MV-4-11 (cell line): ENCODE measurements at regions not wholly inside any gene's neighbourhood (a gene's known extent, or its start where the extent isn't known, plus 50 kb on each side); places are given as distances from the start of the nearest gene placed in this dataset.

Experiments used
- DNase-seq: peaks from one replicate; lab custom pipeline; 2025; lab: John Stamatoyannopoulos, UW

- no peak for DNase-seq
Measured at GRCh38 chr6:139996253-139996834, 621.9 kb upstream of the CITED2 start.

DNA sequence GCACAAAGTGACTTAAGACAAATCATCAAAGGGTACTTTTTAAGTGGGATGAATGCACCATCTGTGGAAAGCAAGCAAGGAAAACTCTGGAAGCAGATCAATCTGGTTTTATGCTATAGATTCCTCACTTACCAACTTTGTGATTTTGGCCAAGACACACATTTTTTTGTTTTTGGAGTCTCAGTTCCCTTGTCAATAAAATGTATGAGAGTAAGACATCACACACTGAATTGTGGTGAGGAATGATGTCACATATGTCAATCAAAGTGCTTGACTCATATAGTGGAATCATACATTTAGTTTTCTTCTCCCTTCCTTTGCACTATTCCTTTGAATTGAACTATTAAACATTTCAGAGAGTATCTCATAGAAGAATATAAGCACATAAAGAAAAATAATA is 620.5 kb upstream of the CITED2 start:
- DNase-seq, result no peak

GRCh38 chr6:139990856-139991465 is 616.5 kb upstream of the CITED2 start:
- DNase-seq, result no peak

GRCh38 chr6:139990026-139990686 is 615.7 kb upstream of the CITED2 start:
- DNase-seq, result no peak

DNA sequence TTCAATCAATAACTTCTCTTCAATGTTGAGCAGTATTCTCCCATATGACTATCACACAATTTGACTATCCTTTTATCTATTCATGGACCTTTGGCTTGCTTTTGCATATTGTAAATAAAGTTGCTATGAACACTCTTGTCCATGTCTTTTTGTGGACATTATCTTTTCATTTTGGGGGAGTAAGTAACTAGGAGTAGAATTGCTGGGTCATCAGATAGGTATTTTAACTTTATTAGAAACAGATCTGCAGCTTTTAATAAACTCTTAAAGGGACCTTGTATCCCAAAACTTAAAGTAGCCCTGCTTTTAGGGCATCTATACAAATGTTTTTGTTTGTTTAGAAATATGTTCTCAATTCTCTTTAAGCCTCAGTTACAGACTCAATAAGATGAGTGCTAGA is 614.2 kb upstream of the CITED2 start:
- no peak for DNase-seq

GRCh38 chr6:139987091-139987490 is 612.6 kb upstream of the CITED2 start:
- DNase-seq, result no peak

DNA sequence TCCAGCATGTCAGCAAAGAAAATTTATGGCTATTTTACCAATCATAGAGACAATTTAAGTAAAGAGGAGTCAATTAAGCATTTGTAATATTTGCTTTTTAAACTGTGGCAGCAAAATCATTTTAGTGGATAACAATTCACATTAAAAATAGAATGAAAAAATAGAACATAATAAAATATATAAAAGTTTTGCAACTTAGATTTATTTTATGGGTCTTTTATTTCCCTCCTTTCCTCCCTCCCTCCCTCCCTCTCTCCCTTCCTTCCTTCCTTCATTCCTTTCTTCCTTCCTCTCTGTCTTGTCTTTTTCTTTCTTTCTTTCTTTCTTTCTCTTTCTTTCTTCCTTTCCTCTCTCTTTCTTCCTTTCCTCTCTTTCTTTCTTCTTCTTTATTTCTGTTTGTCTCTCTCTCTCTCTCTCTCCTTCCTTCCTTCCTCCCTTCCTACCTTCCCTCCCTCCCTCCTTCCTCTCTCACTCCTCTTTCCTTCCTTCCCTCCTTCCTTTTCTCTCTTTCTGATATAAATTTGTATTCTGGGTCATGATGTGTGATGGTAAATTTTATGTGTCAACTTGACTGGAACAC is 610.9 kb upstream of the CITED2 start:
- DNase-seq, result no peak

- no peak for DNase-seq
Measured at GRCh38 chr6:139984317-139984716, 609.9 kb upstream of the CITED2 start.

GRCh38 chr6:139983555-139984276 is 609.3 kb upstream of the CITED2 start:
- no peak for DNase-seq

DNA sequence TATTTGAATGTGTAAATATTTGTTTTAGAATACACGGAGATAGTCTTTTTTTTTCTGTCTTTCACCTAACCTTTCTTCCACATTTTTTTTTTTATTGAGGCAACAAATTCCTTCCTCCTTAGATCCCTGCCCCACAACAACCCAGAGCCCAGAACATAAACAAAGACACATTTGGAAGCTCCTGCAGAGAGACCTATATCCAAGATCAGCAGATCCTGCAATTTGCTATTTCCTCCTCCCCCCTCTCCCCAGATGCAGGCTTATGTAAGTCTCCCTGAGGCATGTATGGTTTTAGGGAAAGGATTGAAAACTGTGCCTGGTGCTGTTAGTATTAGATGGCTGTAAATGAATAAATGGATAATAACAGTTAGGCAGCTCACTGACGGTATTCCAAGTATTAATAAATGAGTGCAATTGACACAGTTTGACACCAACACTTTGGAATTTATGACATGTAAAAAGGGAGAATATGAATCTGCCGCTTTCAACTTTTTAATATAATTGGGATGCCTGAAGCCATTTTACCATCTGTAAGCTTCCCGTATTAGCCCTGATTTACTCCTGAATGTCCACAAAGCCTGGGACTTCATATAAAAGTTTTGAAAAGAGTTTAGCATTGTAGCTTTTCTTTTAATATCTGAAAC is 608.3 kb upstream of the CITED2 start:
- DNase-seq, result no peak

DNA sequence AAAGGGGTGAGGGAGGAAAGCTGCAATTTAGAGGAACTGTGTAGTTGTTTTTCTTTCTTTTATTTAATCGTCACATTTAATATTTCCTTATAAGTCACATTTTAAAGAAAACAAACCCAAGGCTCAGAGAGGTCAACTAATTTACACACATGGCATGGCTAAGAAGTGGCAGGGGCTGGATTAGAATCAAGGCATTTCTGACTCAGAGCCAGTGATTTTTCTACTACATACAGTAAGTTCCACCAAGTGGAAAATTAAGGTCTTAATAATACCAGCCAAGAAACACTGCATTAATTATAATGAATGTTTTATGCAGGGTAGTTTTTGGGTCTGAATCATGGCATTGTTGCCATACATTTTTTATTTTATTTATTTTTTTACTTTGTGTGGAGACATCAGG is 607.7 kb upstream of the CITED2 start:
- no peak for DNase-seq

GRCh38 chr6:139981768-139982181 is 607.3 kb upstream of the CITED2 start:
- DNase-seq, result no peak

GRCh38 chr6:139981066-139981624 is 606.7 kb upstream of the CITED2 start:
- no peak for DNase-seq

GRCh38 chr6:139980631-139981030 is 606.2 kb upstream of the CITED2 start:
- DNase-seq, result peak; percentile 8

DNA sequence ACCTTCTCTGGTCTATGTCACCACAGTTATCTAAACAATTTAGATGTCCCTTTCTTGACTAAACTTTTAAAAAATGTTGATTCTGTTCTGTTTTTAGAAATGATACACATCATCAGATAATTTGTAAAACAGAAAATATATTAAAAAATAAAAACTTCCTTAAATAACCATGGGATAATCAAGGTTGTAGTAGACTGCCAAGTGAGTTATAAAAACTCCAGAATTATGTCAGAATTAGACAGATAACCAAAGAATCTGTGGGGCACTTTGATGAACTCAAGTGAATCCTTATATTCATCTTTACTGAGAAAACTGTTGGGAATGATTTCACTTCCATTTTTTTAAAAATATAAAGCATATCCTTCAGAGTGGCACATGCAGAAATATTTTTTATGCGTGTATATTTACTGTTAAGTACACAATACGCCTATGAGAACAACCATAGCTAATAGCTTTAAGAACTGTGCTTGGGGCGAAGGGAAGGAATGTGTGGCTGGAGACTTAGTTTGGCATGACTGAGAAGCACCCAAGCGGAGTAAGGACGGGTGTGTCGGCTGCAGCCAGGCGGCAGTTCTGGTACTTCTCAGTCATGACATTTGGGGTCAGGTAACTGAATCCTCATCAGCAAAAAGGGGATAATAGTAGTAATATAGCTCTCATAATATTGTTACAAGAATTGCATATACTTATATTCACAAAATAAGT is 604.7 kb upstream of the CITED2 start:
- DNase-seq, result no peak

- DNase-seq, result no peak
Measured at GRCh38 chr6:139977887-139978332, 603.5 kb upstream of the CITED2 start.

- DNase-seq, result peak; percentile 64
Measured at GRCh38 chr6:139973669-139974344, 599.4 kb upstream of the CITED2 start.

- DNase-seq, result no peak
Measured at GRCh38 chr6:139972116-139972515, 597.7 kb upstream of the CITED2 start.

- peak; percentile 15 for DNase-seq
Measured at GRCh38 chr6:139970591-139970991, 596.1 kb upstream of the CITED2 start.

- no peak for DNase-seq
Measured at GRCh38 chr6:139967497-139967896, 593.0 kb upstream of the CITED2 start.
